ENCODE measurements at regions not wholly inside any gene's neighbourhood (a gene's known extent, or its start where the extent isn't known, plus 50 kb on each side); places are given as distances from the start of the nearest gene placed in this dataset.

DNA sequence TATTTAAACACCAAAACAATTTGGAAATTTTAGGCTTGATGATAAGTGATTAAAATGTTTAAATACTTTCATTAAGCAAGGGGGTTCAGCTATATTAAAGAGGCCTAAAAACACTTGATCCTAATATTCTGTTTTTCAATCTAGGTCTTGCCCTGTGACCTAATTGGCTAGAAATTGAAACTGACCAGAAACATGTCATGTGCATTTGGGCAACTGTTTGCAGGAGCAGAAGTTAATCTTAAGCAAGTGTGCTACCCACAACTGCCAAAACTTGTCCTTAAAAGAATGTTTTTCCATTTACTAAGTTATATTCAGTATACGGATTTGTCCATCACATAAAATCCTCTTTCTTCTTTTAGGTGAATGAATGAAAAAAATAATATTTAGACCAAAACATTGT lies 167.3 kb downstream of the PPP1R3A start:
- TF ChIP-seq CTCF (conservative IDR thresholded peaks at IDR 0.05; ENCODE audit: low read depth, low read length) (no peak), SMC3 (IDR thresholded peaks at IDR 0.05; ENCODE audit: low read depth, low read length) (no peak), POLR2A (IDR thresholded peaks at IDR 0.05; ENCODE audit: low read depth, low read length) (no peak), CEBPB (IDR thresholded peaks at IDR 0.05; ENCODE audit: low read depth, low read length) (no peak), MAZ (IDR thresholded peaks at IDR 0.05; ENCODE audit: borderline replicate concordance, low read depth, low read length) (no peak), MXI1 (IDR thresholded peaks at IDR 0.05; ENCODE audit: borderline replicate concordance, low read depth, low read length) (no peak), RAD21 (IDR thresholded peaks at IDR 0.05; ENCODE audit: low read length) (no peak), USF2 (IDR thresholded peaks at IDR 0.05; ENCODE audit: low read depth, low read length) (no peak), NFE2L2 (IDR thresholded peaks at IDR 0.05; ENCODE audit: low read depth, low read length) (no peak), RFX5 (IDR thresholded peaks at IDR 0.05; ENCODE audit: low read depth, low read length) (no peak)

Measured in IMR-90 (cell line).